ENCODE measurements at regions not wholly inside any gene's neighbourhood (a gene's known extent, or its start where the extent isn't known, plus 50 kb on each side); places are given as distances from the start of the nearest gene placed in this dataset.

- H3K27me3 ChIP-seq (ENCODE audit: insufficient read depth, low read length), result no peaks in the 10 kb centered on the region
Measured at GRCh38 chr13:50596776-50597203, 246.7 kb downstream of the DLEU7 start.

GRCh38 chr13:50598338-50598737 lies 245.2 kb downstream of the DLEU7 start:
- FAIRE-seq, result no peak
- no peak for DNase-seq (ENCODE audit: low read depth)
- H3K4me3 Mint-ChIP-seq (ENCODE audit: unreplicated experiment), result no peak overlapping the region
- no peaks in the 10 kb centered on the region for H3K27me3 ChIP-seq (ENCODE audit: insufficient read depth, low read length)
- H3K36me3 ChIP-seq (ENCODE audit: insufficient read depth, low read length), result no peaks in the 10 kb centered on the region
- no peak overlapping the region for H3K4me3 ChIP-seq (ENCODE audit: insufficient read depth, low read depth, low read length)
- TF ChIP-seq EZH2 (IDR thresholded peaks at IDR 0.05; ENCODE audit: insufficient read depth, low read length) (no peak), CTCF (IDR thresholded peaks at IDR 0.05; ENCODE audit: insufficient read depth, low read depth, low read length) (no peak)
- H3K4me2 ChIP-seq (ENCODE audit: low read length), result no peak overlapping the region
- H3K79me2 ChIP-seq (ENCODE audit: insufficient read depth, low read length), result no peaks in the 10 kb centered on the region
- H3K27me3 Mint-ChIP-seq (ENCODE audit: low read depth, unreplicated experiment), result peaks cover 17% of the 10 kb centered on the region
- no peaks in the 10 kb centered on the region for H4K20me1 ChIP-seq (ENCODE audit: insufficient read depth, low read length)
- H3K36me3 Mint-ChIP-seq (ENCODE audit: low read depth, unreplicated experiment), result no peaks in the 10 kb centered on the region
- H2AFZ ChIP-seq (ENCODE audit: low read depth, low read length), result no peak overlapping the region
- H3K4me1 Mint-ChIP-seq (ENCODE audit: low read depth, unreplicated experiment), result peaks cover 16% of the 10 kb centered on the region
- no peaks in the 10 kb centered on the region for H3K9me3 ChIP-seq (ENCODE audit: insufficient read depth, low read depth, low read length)
- no peak overlapping the region for H3K27ac Mint-ChIP-seq (ENCODE audit: unreplicated experiment)
- no peak overlapping the region for H3K27ac ChIP-seq (ENCODE audit: low read depth, low read length)
- H3K9ac ChIP-seq (ENCODE audit: low read length), result no peak overlapping the region
- peaks cover 2% of the 10 kb centered on the region for H3K4me1 ChIP-seq (ENCODE audit: insufficient read depth, low read length)
- no peaks in the 10 kb centered on the region for H3K9me3 Mint-ChIP-seq (ENCODE audit: unreplicated experiment)

More at GRCh38 chr13:50596776-50597203, 246.7 kb downstream of the DLEU7 start:
- H3K36me3 Mint-ChIP-seq (ENCODE audit: low read depth, unreplicated experiment), result no peaks in the 10 kb centered on the region
- Histone ChIP-seq H3K9ac (ENCODE audit: low read length) (no peak overlapping the region), H3K4me1 (ENCODE audit: insufficient read depth, low read length) (peaks cover 14% of the 10 kb centered on the region), H3K4me3 (ENCODE audit: insufficient read depth, low read depth, low read length) (no peak overlapping the region), H2AFZ (ENCODE audit: low read depth, low read length) (no peak overlapping the region), H3K27ac (ENCODE audit: low read depth, low read length) (no peak overlapping the region), H3K4me2 (ENCODE audit: low read length) (no peak overlapping the region), H3K36me3 (ENCODE audit: insufficient read depth, low read length) (no peaks in the 10 kb centered on the region), H3K79me2 (ENCODE audit: insufficient read depth, low read length) (no peaks in the 10 kb centered on the region), H3K9me3 (ENCODE audit: insufficient read depth, low read depth, low read length) (no peaks in the 10 kb centered on the region), H4K20me1 (ENCODE audit: insufficient read depth, low read length) (no peaks in the 10 kb centered on the region)
- H3K27me3 Mint-ChIP-seq (ENCODE audit: low read depth, unreplicated experiment), result peaks cover 17% of the 10 kb centered on the region
- H3K4me1 Mint-ChIP-seq (ENCODE audit: low read depth, unreplicated experiment), result peaks cover 24% of the 10 kb centered on the region
- no peak for FAIRE-seq
- H3K4me3 Mint-ChIP-seq (ENCODE audit: unreplicated experiment), result no peak overlapping the region
- TF ChIP-seq EZH2 (IDR thresholded peaks at IDR 0.05; ENCODE audit: insufficient read depth, low read length) (no peak), CTCF (IDR thresholded peaks at IDR 0.05; ENCODE audit: insufficient read depth, low read depth, low read length) (no peak)
- no peaks in the 10 kb centered on the region for H3K9me3 Mint-ChIP-seq (ENCODE audit: unreplicated experiment)
- DNase-seq (ENCODE audit: low read depth), result no peak
- H3K27ac Mint-ChIP-seq (ENCODE audit: unreplicated experiment), result no peak overlapping the region

GRCh38 chr13:50599046-50599445 lies 244.4 kb downstream of the DLEU7 start:
- Histone ChIP-seq H3K9ac (ENCODE audit: low read length) (no peak overlapping the region), H3K4me3 (ENCODE audit: insufficient read depth, low read depth, low read length) (no peak overlapping the region), H2AFZ (ENCODE audit: low read depth, low read length) (no peak overlapping the region), H3K36me3 (ENCODE audit: insufficient read depth, low read length) (no peaks in the 10 kb centered on the region), H3K27me3 (ENCODE audit: insufficient read depth, low read length) (no peaks in the 10 kb centered on the region), H3K4me1 (ENCODE audit: insufficient read depth, low read length) (peaks cover 2% of the 10 kb centered on the region), H3K9me3 (ENCODE audit: insufficient read depth, low read depth, low read length) (no peaks in the 10 kb centered on the region), H4K20me1 (ENCODE audit: insufficient read depth, low read length) (no peaks in the 10 kb centered on the region), H3K79me2 (ENCODE audit: insufficient read depth, low read length) (no peaks in the 10 kb centered on the region), H3K4me2 (ENCODE audit: low read length) (no peak overlapping the region), H3K27ac (ENCODE audit: low read depth, low read length) (no peak overlapping the region)
- Mint-ChIP-seq H3K9me3 (ENCODE audit: unreplicated experiment) (no peaks in the 10 kb centered on the region), H3K4me1 (ENCODE audit: low read depth, unreplicated experiment) (peaks cover 11% of the 10 kb centered on the region), H3K4me3 (ENCODE audit: unreplicated experiment) (no peak overlapping the region), H3K36me3 (ENCODE audit: low read depth, unreplicated experiment) (no peaks in the 10 kb centered on the region), H3K27me3 (ENCODE audit: low read depth, unreplicated experiment) (peaks cover 17% of the 10 kb centered on the region), H3K27ac (ENCODE audit: unreplicated experiment) (no peak overlapping the region)
- TF ChIP-seq CTCF (IDR thresholded peaks at IDR 0.05; ENCODE audit: insufficient read depth, low read depth, low read length) (no peak), EZH2 (IDR thresholded peaks at IDR 0.05; ENCODE audit: insufficient read depth, low read length) (no peak)
- DNase-seq (ENCODE audit: low read depth) (no peak), FAIRE-seq (no peak)

Measured in astrocyte (in vitro differentiated cells and primary cell).